GM19372 (cell line): ENCODE measurements at regions not wholly inside any gene's neighbourhood (a gene's known extent, or its start where the extent isn't known, plus 50 kb on each side); places are given as distances from the start of the nearest gene placed in this dataset.
"Not testable (repeated sequence)": the region's sequence is repeated elsewhere in the genome, so short reads cannot be mapped to it uniquely, and the experiment has no call there.

Experiments used
- ATAC-seq: cut with Tn5 transposase; IDR thresholded peaks from one replicate; pipeline ENCODE4 v1.9.1; 2021; ENCODE audit warnings: mild to moderate bottlenecking, low read depth, moderate library complexity; ENCODE audit not compliant: unreplicated experiment

DNA sequence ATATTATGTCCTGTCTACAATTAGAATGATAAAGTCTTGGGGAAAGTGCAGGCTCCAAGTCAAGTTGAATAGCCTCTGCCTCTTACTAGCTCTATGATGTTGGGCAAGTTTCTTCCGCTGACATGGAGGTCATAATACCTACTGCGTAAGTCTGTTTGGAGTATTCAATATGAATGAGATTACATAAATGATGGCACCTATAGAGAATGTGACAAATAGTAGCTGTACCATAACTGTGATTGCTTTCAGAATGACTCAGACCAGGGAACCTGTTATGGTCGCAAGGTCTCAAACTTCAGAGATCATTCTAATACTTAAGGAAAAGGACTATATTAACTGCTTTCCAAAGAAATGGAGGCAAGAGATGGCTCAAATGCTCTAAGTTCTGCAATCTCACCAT is 94.0 kb upstream of the ABCA1 start:
- ATAC-seq = no peak

DNA sequence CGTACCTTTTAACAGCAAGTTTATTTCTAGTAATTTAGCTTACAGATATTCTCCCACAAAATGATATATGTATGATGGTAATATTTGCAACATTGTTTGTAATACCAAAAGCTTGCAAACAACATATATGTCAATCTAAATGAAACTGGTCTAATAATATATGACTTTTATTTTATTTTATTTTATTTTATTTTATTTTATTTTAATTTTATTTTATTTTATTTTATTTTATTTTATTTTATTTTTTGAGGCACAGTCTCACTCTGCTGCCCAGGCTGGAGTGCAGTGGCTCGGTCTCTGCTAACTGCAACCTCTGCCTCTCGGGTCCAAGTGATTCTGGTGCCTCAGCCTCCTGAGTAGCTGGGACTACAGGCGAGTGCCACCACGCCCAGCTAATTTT is 94.6 kb upstream of the ABCA1 start:
- not testable (repeated sequence) for ATAC-seq

DNA sequence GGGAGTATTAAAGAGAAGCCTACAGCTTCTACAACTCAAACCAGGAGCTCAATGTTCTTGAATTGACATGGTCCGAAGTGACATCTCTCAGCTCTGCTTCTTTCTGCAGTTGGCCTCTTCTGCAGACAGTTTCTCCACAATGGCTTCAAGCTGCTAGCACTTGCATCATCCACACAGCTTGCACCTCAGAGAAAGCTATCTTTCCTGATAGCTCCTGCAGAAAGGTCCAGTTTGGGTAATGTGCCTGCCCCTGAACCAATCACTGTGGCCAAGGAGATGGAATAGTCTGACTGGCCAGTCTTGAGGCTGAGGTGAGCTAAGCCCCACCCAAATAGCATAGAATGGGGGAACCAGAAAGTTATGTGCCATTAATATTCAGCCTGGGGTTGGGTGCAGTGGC is 95.8 kb upstream of the ABCA1 start:
- no peak for ATAC-seq

DNA sequence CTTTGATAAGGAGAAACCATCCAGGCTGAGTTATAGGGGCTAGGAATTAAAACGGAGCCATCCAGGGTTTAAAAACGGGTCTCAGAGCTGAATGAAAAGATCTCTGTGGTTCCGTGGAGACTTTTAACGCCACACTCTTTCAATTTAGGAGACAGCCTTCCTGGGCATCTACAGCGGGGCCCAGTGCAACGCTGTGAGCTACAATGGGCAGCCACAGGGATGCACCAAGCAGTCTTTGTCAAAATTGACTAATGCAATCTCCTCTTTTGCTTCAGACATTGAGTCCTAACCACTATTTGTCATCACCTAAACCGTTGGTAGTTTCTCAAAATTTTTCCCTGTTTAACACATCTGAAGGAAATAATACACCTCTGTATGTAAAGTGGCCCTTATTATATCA is 96.6 kb upstream of the ABCA1 start:
- ATAC-seq = no peak

DNA sequence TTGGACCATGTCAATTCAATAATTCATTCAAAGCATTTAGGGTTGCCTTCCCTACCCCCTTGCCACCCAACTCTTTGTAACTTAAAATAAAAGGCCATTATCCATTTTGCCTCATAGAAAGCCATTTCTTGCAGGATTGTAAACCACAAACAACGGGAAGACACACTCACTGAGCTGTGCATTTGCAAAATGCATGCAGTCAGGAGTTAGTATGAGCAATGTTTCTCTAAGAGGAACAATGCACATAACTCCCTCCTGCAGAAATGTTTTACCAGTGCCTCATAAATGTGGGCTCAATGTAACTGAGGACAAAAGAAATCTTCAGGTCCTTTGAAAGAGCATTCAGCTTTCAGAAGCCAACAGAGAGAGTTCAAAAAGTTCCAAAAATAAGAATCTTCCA is 98.5 kb upstream of the ABCA1 start:
- ATAC-seq = no peak

DNA sequence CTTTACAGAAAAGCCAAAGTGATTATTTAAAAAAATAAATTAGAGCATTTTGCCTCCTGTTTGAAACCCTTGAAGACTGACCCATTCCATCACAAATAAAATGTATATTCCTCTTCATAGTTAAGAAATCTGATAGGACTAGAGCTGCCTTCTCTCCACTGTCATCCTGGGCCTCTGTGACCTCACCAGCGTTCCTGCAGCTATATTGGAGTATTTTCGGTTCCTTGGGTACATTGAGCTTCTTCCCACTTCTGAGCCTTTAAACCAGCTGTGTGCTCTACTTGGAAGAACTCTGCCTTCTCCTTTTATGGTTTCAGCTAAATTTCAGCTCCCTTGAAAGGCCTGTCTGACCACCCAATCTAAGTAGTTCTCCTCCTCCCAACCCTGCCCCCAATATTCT is 99.1 kb upstream of the ABCA1 start:
- ATAC-seq = no peak

DNA sequence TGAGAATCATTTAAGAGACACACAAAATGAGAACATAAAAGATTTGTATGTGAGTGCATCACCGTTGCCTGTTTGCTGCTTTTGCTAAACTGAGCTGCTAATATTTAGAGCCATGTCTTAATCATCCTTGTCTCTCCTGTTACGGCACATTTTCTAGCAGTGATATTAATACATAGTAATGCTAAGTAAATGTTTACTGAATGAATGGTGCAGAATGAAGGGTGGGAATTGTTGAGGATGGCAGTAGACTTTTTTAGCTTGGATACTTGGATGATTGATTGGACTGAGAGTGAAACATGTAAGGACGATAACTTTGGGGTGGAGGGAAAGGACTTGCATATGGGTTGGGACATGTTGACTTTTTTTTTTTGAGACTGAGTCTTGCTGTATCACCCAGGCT is 102.3 kb upstream of the ABCA1 start:
- no peak for ATAC-seq

DNA sequence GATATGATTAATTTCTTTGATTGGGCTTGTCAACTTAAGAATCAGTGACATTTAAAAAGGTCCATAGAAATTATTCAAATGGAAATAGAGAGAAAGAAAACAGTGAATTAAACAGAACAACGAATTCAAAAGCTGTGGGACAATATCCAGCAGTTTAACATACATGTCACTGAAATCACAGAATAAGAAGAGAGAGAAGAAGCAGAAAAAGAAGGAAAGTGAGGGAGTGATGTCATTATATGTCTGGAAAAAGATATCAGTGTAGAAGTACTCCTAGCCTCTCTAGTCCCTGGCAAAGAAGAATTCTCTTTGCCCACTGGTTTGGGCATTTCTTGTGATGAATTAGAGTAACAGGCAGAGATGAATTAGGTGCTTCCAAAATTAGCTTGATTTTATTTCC is 109.2 kb upstream of the ABCA1 start:
- ATAC-seq = no peak

DNA sequence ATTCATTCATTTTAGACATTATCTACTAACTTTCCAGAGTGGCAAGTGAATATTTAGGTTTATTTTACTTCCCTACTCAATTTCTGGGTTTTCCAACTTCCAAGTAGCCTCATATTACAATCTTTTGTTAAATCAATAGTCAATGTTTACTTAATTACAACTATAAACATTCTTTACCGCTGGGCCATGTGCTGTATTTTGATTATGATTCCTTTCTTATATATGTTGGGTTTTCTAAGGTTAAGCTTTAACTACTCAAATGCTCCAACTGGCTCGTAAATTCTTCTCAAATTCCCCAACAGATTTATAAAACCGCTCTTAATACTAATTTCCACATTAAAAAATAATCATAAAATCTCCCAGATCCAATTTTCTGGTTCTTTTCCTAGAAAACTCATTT is 110.1 kb upstream of the ABCA1 start:
- no peak for ATAC-seq

DNA sequence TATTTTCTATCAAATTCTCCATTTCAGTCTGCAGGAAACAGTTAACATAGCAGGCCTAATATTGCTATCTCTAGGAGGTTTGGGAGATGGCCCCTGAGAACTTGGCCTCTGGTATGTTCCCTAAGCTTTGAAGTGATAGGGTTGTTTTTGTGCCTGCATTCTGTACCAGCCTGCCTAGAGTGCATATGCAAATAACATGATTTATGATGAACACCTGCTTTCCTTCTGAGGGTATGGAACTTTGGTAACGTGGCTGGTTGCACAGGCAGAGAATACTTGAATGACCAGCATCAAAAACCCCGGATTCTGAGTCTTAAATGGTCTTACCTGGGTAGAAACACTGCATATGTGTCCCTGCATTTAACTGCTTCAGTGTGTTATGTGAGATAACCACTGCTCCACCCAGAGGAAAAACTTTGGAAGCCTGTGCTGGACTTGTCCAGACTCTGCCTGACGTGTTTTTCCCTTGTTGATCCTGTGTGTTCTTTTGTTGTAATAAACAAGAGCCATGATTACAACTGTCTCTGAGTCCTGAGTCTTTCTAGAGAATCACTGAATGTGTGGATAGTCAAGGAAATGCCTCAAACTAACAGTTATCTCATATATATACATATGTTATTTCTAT is 111.3 kb upstream of the ABCA1 start:
- ATAC-seq = no peak

DNA sequence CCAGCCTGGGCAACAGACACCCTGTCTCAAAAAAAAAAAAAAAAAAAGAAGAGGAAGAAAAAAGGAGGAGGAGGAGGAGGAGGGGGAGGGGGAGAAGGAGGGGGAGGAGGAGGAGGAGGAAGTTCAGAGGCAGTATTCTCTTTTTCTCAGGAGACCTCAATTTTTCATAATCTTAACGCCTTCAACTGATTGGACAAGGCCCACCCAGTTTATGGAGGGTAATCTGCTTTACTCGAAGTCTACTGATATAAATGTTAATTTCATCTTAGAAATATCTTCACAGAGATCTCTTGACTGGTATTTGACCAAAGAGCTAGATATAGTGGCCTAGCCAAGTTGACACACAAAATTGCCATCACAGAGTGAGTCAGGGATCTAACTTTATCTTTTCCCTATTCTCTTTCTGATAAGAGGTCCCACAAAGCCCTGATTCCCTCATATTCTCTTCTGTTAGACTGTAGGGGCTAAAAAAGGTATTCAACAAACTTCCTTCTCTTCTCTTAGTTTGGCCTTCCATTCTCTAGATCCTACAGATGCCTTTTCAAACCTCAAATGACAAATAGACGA is 115.5 kb upstream of the ABCA1 start:
- no peak for ATAC-seq

DNA sequence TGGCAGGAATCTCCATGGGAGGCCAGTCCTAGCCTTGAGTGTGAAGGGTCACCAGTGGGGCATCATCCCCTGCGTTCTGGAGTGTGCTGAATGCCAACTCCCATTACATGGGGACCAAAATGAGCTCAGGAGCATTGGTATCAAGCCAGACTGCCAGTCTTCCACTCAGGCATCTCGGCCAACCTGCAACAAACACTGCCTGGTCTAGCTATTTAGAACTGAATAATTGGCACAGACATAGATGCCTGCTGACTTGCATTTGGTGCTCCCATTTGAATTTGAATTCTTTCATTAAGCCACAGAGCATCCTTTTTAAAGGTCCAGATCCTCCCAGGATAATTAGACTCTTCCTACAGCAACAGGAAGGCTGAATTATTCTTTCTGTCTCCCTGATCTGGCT is 116.6 kb upstream of the ABCA1 start:
- no peak for ATAC-seq

DNA sequence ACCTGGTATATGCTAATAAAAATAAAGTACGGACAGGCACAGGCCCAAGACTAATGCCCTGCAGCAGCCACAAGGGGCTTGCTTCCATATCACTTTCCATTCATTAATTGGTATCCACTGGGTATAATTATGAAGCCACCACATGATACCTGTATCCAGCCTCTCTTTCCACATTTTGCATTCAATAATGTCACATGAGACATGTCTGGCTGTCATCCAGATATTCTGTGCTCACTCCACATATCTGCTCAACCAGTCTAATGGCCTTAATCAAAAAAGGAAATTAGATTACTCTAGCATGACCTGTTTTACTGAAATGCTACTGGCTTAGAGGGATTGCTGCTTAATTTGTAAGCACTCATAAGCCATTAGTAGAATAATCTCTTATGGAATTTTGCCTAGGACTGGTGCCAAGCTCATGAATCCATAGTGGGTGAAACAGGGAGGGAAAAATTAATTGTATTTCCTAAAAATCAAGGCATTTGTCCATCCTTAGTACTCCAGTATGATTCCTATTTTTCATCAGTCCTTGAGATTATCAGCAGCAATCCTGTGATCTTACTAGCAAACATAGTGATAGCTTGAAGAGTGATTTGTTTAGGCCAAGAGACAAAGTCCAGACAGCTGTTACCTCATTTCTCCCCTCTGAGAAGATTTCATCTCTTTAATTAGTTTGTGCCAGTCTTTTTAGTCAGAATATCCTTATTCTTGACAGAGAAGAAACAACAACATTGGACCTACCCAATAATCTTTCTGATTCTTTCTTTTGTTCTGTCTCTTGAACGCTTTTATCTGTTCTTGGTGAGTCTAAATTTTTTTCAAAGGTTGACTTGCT is 119.2 kb upstream of the ABCA1 start:
- no peak for ATAC-seq

DNA sequence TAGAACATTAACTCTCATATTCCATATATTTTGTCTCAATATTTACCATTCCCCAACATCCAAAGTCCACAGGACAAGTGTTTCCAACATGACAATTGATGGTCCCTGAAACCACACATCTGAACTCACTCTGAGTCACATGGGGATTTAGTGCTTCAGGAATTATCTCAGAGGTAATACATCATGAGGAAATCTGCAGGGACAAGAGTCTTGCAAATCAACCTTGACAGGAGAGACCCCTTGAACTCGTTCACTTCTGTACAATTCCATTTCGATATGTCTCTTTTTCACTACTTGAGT is 119.7 kb upstream of the ABCA1 start:
- ATAC-seq = no peak

DNA sequence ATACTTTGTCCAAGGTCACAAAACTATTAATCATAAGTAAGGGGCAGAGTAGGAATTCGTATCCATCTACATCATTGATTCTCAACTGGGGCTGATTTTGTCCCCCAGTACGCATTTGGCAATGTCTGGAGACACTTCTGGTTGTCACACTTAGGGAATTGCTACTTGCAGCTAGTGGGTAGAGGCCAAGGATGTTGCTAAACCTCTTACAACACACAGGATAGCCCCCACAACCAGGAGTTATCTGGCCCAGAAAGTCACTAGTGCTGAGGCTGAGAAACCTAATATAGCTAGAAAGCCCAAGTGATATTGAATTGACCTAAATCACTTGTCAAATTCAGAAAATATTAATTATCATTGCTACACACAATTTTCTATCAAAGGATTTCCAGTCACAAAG is 120.4 kb upstream of the ABCA1 start:
- ATAC-seq = no peak

DNA sequence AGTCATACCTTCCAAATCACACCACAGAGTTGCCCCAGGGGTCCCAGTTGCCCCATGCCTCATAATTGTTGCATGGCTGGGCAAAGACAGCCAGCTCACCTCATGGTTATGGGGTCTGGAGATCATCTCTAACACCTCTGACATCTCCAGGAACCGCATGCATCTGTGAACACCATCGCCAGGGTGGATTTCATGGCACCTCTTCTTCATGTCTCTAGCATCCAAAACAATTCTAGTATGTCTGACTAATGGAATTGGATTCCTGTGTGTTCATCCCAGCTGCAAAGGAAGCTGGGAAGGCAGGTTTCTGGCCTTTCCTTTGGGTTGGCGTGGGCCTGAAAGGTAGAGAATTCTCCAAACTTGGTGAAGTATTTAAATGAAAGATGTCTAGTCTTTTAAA is 122.3 kb upstream of the ABCA1 start:
- ATAC-seq = no peak

DNA sequence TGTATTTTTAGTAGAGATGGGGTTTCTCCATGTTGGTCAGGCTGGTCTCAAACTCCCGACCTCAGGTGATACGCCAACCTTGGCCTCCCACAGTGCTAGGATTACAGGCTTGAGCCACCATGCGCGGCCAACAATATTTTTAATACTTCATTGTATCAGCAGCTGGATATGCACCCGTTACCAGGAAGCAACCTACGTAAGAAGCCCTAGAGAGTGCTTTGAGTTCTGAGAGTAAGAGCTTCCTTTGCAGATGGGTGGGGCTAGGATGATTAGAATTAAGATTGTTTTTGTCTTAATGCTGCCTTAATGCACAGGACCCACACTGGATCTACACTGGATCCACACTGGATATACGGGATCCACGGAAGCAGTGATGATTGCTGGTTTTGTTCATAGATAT is 123.9 kb upstream of the ABCA1 start:
- ATAC-seq = no peak

DNA sequence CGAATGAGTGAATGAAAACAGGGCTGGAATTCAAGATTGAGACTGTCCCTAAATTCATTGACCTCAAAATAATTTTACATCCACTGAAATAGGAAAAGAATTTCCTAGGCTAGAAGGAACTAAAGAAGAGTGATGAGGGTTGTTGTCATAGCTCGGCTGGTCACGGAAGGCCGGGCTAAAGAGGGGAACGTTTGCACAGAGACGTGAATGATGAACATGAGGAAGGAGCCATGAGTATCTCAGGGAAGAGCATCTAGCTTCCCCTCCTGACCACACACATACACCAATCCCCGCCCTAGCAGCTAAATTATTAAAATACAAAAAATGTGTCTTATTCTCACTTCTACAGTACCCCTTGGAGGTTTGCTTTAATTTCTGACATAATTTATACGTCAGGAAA is 124.4 kb upstream of the ABCA1 start:
- no peak for ATAC-seq

DNA sequence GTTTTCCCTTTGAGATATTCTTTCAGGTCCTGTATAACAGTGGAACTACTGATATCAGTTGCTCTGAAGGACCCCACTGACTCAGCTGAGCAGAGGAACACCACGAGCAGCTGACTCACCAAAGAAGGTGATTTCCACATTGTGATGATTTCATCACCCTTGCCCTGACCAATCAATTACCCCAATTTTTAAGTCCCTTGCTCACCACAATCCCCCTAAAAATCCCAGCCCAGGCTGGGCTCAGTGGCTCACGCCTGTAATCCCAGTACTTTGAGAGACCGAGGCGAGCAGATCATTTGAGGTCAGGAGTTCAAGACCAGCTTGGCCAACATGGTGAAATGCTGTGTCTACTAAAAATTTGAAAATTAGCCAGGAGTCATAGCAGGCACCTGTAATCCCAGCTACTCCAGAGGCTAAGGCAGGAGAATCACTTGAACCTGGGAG is 125.3 kb upstream of the ABCA1 start:
- ATAC-seq = no peak

DNA sequence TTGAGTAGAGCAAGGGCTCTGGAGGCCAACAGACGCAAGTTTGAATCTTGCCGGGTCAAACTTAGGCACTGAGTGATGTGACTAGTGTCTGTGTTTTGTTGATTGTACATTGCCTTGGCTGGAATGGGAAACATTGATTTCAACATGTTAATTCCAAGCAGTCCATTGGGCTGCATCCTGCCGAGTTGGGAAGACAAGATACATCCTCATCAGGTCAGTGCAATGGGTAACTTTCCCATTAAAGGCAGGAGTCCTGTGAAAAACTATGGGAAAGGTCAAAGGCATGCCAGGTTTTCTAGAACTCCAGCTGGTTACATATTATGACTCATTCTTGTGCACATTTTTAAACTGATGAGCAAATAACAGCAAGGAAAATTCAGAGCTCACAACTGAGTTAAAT is 126.5 kb upstream of the ABCA1 start:
- no peak for ATAC-seq

DNA sequence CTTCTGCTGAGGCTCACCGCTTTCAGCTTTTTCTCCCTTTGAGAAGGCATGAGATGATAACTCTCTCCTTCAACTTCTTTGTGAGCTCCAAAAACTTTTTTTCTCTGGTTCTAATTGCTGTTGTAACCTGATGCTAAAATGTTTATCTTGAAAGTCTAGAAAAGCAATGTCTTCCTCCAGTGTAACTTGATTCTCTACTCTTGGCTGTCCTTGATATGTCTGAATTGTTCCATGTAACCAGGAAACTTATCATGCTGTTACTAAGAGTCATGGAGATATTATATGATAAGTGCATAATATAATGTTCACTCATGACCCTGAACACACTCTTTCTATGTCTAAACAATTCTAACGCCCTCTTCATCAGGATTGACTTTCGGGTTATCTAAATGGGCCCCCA is 128.0 kb upstream of the ABCA1 start:
- ATAC-seq = no peak

DNA sequence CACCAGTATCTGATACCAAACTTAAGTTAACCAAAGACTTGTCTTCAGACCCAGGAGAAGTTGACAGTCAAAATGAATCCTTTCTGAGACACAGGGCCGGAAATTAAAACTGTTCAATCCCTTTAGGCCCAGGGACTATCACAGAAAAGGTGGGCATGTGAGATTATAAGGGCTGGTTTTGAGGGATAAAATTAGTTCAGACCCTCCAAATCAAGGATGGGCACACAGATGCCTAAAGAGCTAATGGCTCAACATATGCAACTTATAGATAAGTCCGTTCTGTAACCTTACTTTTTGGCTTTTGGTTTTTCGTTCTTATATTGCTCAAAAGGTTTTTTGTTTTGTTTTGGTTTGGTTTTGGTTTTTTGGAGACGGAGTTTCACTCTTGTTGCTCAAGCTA is 129.6 kb upstream of the ABCA1 start:
- no peak for ATAC-seq
